ENCODE measurements at regions not wholly inside any gene's neighbourhood (a gene's known extent, or its start where the extent isn't known, plus 50 kb on each side); places are given as distances from the start of the nearest gene placed in this dataset.
"Not testable (repeated sequence)": the region's sequence is repeated elsewhere in the genome, so short reads cannot be mapped to it uniquely, and the experiment has no call there.

DNA sequence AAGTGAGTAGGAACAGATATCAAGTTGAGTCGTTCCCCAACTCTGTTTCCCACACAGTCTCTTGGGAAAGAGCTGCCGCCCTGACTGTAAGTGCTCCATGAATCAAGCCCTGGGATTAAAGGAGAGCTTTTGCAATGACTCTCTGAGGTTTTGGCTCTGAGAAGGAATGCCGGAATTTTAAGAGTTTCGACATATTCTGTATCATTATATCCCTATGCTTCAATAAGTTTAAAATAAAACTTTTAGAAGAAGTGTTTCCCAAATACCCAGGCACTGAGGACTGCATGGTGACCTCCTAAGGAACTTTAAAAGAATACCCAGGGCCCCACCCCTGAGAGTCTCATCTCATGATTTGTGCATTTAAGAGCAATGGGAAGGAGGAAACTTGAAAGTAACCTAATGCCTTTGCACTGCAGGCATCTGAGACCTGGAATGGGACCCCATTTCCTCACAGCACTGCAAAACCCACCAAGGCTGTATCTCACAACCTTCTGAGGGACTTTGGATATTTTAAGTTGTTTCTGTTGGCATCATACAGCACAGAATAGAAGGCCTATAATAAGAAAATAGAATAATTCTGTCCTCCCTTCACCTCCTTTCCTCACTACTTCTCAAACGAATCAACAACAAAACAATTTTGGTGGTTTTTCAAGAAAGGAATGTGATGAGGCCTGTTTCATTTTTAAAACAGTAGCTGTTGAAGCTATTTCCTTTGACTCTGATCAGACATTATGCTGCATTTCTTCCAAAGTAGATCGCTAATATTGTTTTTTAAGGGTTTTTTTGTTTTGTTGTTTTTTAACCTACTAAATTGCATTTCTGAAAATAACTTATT is 121.2 kb downstream of the GASK1B start:
- no peak for DNase-seq

- no peak for DNase-seq
Observed at GRCh38 chr4:158050942-158051341, 121.9 kb downstream of the GASK1B start.

DNA sequence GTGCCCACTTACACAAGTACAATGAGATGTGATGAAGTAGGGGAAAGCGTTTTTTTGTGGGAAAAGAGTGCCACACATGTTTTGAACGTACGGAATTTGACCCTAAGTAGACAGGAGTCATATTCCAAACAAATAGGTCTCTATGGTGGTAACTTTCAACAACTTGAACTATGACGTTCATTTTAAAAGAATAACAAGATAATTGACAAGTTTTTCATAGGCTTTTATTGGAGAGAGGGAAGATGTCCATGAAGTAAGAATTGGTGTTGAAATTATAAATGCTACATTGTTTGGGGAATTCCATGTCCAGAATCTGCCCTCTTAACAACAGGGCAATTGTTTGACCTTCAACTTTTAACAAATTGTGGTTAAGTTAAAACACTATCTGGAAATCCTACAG is 126.5 kb downstream of the GASK1B start:
- DNase-seq: no peak

- no peak for DNase-seq
Observed at GRCh38 chr4:158043971-158044618, 128.7 kb downstream of the GASK1B start.

DNA sequence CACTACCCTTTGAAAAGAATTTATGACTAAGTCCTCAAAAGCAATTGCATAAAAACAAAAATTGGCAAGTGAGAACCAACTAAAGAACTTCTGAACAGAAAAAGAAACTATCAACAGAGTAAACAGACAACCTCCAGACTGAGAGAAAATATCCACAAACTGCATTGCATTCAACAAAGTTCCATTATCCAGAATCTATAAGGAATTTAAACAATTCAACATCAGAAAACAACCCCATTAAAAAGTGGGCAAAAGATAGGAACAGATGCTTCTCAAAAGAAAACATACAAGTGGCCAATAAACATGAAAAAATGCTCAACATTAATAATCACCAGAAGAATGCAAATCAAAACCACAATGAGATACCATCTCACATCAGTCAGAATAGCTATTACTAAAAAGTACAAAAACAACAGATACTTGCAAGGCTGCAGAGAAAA is 130.2 kb downstream of the GASK1B start:
- DNase-seq: no peak

DNA sequence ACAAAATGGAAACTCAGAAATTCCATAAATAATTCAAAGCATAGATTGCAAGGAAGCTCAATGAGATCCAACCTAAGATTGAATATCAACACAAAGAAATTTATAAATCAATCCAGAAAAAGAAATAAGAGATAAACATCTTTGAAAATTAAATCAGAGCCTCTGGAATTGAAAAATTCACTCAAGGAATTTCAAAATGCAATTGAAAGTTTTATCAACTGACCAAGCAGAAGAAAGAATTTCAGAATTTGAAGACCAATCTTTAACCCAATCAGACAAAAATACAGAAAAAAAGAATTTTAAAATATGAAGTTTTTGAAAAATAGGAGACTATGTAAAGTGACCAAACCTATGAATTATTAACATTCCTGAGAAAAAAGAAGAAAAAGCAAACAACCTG is 134.1 kb downstream of the GASK1B start:
- DNase-seq: no peak

DNA sequence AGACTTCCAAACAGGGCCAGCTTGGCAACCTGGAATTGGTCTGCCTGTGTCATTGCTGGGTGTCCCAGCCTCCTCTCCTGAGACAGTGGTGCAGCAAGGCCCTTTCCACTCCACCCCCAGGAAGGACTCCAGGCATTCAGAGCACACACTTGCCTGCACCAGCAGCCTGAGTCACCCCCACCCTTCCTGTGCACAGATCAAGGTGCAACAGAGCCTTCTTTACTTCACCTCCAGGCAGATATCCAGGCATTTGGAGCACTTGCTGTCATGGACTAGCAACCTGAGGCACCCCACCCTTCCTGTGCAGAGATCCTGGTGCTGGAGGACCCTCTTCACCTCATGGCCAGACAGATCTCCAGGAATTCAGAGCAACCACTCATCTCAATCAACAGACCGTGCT is 135.8 kb downstream of the GASK1B start:
- DNase-seq: no peak

- DNase-seq: no peak
Observed at GRCh38 chr4:158035662-158036195, 137.1 kb downstream of the GASK1B start.

DNA sequence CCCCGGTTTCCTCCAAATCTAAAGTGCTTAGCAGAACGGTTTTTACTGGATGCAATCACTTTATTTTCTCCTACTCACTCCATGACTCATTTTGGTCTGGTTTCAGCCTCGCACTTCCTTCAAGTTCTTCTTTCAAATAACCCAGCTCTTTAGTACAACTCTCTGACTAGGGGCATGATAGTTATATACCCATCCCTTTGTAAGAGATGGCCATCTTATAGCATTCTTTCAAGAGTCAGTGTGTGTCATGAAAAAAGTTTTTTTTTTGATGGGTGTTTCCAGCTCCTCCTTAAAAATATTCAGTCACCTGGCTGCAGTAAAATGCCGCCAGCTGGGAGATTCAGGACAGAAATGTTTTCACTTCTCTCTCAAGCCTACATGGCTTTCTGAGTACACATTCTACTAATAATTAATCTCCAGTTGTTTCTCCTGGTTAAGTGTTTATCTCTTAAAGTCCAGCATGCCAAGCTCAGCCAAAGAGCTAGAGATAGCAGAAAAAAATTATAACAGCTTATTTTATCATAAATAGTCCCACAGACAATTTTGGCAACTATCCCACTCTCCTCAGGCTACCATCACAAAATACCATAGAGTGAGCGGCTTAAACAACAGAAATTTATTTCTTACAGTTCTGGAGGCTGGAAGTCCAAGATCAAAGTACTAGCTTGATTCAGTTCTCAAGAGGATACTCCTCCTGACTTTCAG is 139.3 kb downstream of the GASK1B start:
- no peak for DNase-seq

GRCh38 chr4:158032733-158033415 is 140.0 kb downstream of the GASK1B start:
- no peak for DNase-seq

DNA sequence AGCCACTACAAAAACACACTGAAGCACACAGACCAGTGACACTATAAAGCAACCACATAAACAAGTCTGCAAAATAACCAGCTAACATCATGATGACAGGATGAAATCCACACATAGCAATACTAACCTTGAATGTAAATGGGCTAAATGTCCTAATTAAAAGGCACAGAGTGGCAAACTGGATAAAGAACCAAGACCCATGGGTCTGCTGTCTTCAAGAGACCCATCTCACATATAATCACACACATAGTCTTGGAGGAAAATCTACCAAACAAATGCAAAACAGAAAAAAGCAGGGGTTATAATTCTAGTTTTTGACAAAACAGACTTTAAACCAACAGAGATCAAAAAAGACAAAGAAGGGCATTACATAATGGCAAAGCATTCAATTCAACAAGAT is 144.4 kb downstream of the GASK1B start:
- not testable (repeated sequence) for DNase-seq

DNA sequence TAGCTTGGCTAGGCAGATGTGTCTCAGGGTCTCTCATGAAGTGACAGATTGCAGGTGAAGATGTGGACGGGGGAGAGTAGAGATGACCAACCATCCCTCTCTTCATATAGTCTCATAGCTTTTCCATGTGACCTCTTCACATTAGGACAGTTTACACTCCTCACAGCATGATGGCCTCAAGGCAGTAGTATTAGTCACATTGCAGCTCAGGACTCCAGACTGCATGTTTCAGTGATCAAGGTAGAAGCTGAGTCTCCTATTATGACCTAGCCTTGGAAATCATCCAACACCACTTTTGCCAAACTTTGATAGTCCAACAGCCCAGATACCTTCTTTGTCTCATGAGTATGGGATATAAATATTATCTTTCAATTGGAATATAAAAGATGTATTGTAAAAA is 147.7 kb downstream of the GASK1B start:
- DNase-seq: no peak

DNA sequence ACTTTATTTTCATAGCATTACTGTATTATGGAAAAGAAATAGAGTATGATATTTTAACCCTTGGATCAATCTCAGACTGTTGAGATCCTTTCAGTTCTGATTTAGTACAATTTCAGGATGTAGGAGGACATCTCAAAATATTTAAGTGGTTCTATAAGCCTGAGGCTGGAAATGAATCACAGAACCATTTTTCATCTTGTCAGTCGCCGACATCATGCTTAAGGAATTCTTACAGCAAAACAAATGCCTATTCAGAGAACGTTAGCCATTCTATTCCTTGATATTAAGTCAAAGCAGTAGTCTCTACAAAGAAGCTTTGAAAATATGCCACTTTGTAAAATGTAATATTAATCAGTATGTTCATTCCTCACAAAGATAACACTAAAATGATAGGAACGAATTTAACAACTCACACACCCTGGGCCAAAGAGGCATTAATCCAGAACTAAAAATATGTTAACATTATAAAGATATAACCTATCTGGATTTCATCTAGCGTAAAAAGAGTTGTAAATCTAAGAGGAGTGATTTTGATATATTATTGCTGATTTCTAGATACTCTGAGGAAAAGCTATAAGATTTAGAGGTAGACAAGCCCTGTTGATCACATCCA is 152.0 kb downstream of the GASK1B start:
- no peak for DNase-seq

DNA sequence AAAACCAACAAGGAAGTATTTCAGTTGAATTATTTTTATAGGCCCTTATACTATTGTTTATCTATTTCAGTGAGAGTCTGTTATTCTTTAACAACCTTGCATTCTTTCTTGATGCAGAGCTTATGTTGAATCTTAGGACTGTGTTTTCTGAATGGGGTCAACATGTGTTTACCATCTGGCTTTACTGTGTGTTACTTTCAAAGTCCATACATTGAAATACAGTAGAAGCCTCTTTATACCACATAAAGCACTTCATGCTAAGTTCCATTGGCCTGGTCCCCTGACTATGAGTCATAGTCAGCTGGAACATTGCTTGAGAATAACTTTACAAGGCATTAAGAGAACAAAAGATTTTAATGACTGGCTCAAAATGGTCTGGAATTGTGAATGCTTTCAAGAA is 152.6 kb downstream of the GASK1B start:
- DNase-seq: no peak

- no peak for DNase-seq
Observed at GRCh38 chr4:158018831-158019230, 154.0 kb downstream of the GASK1B start.

DNA sequence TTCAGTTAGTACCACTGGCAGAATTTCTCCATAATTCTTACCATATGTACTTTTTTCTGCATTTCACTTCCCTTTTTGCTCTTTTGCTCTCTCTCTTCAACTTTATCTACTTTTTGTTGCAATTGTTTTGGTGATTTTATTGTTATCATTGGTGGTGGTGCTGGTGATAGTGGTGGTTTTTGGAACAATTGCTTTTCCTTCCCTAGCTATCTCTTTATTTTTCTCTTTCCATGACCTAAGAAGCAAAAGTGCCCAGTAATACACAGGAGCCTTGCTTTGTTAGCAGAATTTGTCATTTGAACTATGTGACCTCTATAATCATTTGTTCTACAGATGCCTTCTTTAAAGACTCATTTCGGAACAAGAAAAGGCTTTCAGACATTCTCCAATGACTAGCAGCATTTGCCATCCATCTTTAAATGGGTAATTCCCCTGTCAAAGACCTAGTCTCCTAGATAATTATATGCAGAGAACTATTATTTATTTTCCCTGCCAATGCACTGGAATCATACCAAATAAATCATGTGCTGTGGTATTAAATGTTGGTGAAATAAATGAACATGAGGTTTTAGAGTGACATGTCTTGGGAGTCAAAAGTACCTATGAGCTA is 154.5 kb downstream of the GASK1B start:
- DNase-seq: no peak

DNA sequence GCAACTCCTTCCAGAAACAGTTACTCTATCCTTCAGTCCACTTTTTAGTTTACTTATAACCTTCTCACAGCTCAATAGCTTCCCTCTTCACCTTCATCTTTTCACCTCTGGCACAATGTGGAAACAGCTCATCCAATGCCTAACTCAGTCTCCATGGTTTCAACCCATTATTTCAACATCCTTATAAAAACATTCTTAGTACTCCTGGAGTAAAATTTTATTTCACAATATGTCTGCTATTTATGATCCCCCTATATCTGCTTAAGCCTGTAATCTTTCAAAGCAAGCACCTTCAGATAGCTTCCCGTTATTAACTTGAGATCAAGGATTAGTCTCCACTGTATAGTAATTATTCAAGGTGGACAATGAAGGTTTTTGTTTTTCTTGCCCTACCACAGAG is 156.3 kb downstream of the GASK1B start:
- DNase-seq: no peak

GRCh38 chr4:158015241-158015640 is 157.6 kb downstream of the GASK1B start:
- no peak for DNase-seq

- DNase-seq: no peak
Observed at GRCh38 chr4:158013858-158014257, 159.0 kb downstream of the GASK1B start.

DNA sequence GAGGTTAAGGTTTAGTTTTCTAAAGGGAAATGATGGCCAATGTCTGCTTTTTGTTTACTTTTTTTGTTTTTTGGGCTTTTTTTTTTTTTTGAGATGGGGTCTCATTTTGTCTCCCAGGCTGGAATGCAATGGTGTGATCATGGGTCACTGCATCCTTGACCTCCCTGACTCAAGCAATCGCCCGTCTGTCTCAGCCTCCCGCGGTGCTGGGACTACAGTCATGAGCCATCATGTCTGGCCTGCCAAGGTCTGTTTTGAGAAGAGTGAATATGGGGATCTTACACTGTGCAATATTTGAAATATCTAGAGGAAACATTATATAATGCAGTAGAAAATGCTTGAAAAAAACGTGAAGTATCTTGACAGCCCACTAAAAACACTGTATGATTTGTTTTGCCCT is 162.5 kb downstream of the GASK1B start:
- DNase-seq: no peak

DNA sequence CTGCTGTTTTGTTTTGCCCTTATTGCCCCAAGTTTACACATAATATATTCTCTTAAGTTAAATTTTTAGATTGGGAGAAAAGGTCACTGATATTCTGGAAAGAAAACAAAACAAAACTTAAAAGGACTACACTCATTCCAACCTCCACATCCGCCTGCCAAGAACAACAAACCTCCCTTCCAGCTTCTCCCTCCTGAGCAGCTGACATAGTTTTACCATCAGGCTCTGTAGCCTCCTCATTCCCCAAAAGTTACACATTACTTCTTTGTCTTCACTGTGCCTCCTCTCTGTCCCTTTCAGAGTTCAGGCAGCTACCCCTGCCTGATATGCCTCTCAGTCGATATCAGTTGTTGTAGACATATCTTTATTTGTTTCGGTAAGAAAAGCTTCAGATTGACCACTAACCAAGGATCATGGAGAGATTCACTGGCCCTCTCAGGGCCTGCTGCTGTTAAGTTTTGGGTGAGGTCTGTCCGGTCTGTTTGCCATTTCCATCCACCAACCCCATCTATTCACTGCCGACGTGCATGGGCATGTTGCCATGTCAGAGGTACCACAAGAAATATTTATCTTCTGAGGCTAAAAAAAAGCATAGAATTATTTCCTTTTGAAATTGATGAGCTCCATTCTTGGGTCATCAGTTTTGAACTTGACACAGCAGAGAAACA is 164.1 kb downstream of the GASK1B start:
- DNase-seq: no peak

- DNase-seq: no peak
Observed at GRCh38 chr4:158007566-158007965, 165.3 kb downstream of the GASK1B start.

All from NCI-H1092 (cell line).